HG02759 (cell line): ENCODE measurements at regions not wholly inside any gene's neighbourhood (a gene's known extent, or its start where the extent isn't known, plus 50 kb on each side); places are given as distances from the start of the nearest gene placed in this dataset.
"Not testable (repeated sequence)": the region's sequence is repeated elsewhere in the genome, so short reads cannot be mapped to it uniquely, and the experiment has no call there.

Experiments
- ATAC-seq: cut with Tn5 transposase; IDR thresholded peaks from one replicate; pipeline ENCODE4 v1.9.1; 2021; ENCODE audit warnings: mild to moderate bottlenecking, moderate library complexity; ENCODE audit not compliant: unreplicated experiment

GRCh38 chr3:76311941-76312340, 526.6 kb upstream of the ZNF717 start:
- no peak for ATAC-seq

DNA sequence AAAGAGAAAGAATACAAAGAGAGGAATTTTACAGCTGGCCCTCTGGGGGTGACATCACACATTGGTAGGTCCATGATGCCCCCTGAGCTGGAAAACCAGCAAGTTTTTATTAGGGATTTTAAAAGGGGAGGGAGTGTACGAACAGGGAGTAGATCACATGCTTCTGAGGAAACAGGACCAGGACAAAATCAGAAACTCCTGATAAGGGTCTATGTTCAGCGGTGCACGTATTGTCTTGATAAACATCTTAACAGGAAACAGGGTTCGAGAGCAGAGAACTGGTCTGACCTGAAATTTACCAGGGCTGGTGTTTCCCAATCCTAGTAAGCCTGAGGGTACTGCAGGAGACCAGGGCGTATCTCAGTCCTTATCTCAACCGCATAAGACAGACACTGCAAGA, 530.6 kb upstream of the ZNF717 start:
- not testable (repeated sequence) for ATAC-seq

- ATAC-seq = no peak
These were observed 536.3 kb upstream of the ZNF717 start for GRCh38 chr3:76321614-76322013.

DNA sequence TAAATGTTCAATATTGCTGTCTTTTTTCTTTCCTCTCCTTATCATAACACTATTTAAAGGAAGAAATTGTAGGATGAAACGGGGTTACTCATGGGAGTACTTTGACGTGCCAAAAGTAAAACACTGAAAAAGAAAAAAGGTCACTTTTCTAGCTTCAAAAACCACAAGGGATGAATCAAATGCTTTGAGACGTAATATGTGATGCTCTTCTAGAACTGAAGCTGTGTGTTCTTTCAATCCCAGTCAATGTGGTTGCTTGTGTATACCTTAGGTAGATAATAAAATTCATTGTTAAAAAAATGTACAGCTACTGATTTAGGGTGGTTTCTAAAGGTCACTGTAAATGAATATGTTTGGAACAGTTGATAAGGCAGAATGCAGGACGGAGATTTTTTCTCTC, 538.8 kb upstream of the ZNF717 start:
- ATAC-seq = no peak

DNA sequence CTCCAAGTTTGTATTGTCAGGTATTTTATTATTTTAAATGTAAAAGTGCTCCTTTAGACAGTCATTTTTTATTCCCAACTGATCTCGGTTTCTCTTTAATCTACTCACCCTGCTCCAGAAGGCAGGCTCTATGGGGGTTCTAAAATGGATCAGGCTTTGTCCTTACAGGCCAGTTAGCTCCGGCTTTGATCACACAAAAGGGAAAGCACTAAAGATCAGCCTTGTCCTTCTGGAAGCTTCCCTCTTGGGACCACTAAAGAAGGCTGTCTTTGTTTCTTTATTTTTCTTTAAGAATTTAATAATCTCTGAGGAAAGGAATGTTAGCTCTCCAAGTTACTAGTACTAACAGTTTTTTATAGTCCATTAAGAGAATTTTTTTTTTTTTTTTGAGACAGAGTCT, 560.5 kb upstream of the ZNF717 start:
- ATAC-seq = no peak

GRCh38 chr3:76346690-76347089, 561.3 kb upstream of the ZNF717 start:
- ATAC-seq = no peak

GRCh38 chr3:76349715-76350480, 564.5 kb upstream of the ZNF717 start:
- ATAC-seq = no peak

DNA sequence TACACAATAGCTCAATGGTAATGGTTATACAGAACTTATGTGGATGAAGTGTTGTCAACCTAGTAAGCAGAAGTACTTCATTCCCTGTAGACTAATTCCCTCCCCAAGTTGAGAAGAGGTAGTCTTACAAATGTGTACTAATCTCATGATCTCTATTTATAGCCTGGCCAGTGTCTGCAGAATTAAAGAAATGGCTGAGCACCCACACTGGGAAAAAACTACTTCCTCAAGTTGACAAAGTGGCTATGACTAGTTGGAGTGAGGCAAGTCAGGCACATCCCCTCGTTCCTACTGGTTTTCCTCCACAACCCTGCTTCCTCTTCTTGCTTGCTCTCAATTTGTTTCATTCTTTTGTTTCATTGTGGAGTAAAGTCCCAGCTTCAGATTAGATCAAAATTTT, 566.7 kb upstream of the ZNF717 start:
- no peak for ATAC-seq

- no peak for ATAC-seq
These were observed 567.3 kb upstream of the ZNF717 start for GRCh38 chr3:76352511-76353284.

DNA sequence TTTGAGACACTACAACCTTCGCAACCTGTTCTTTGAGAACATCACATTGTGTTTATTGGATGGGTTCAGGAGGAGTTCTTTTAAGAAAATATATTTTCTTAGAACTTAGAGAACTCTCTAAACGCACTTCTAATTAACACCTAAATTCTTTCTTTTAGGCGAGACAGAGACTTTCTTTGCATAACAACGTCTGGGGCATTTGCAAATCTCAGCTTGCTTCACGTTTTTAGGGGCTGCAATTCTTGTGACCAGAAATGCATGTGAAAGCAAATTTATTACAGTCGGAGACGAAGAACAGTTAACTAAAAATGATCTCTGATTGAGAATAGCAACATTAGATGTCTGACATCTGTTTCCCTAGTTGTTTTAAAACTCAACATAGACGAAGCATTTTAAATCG, 568.3 kb upstream of the ZNF717 start:
- ATAC-seq = no peak

- no peak for ATAC-seq
These were observed 575.7 kb upstream of the ZNF717 start for GRCh38 chr3:76361010-76361409.

DNA sequence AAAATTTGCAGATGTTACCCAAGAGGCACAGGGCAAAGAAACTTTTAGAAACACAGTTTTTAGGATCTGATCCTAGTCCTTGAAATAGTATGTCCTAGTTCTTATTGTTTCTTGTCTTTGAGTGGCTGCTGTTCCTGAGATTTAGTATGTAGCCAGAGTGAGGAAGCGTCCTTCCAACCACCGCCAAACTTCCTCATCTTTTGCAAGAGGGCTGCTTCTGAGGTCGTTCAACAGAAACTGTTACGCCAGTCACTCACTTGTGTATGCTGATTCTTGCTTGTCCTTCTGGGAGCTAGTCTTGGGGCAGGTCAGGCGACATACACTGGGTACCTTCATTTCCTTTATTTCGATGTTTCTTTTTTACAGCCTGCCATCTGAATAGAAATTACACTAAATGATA, 577.3 kb upstream of the ZNF717 start:
- ATAC-seq = no peak

DNA sequence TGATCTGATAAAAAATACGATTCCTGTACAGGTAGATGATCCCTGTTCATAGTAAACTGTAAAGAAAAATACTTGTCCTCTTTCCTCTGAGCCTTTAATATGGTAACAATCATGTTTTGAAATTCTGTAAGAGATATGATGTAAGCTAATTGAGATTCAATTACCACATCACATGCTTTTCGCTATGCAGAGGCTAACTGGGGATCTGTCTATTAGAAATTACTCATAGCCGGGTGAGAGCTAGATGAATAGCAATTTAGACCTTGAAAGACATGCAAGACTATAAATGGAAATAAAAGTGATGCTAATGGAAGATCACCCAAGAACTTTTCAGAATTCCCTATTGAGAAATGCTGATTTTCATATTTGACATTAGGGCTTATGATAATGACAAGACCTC, 579.9 kb upstream of the ZNF717 start:
- ATAC-seq = no peak

- ATAC-seq = no peak
These were observed 581.9 kb upstream of the ZNF717 start for GRCh38 chr3:76367281-76367680.

DNA sequence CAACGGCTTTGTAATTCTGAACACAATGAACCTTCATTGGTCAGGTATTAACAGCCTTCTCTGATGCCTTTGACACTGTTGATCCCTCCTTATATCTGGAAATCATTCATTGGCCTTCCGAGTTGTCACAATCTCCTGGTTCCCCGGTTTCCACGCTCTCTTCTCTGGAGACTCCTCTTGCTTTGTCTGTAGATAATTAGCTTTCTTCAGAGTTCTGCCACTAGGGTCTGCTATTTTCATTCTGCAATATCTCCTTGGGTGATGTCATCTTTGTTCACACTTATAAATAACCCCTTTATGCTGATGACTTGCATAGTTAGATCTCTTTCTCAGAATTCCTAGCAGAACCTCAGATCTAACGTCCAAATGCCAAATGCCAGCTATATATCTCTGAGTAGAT, 583.8 kb upstream of the ZNF717 start:
- ATAC-seq = no peak

DNA sequence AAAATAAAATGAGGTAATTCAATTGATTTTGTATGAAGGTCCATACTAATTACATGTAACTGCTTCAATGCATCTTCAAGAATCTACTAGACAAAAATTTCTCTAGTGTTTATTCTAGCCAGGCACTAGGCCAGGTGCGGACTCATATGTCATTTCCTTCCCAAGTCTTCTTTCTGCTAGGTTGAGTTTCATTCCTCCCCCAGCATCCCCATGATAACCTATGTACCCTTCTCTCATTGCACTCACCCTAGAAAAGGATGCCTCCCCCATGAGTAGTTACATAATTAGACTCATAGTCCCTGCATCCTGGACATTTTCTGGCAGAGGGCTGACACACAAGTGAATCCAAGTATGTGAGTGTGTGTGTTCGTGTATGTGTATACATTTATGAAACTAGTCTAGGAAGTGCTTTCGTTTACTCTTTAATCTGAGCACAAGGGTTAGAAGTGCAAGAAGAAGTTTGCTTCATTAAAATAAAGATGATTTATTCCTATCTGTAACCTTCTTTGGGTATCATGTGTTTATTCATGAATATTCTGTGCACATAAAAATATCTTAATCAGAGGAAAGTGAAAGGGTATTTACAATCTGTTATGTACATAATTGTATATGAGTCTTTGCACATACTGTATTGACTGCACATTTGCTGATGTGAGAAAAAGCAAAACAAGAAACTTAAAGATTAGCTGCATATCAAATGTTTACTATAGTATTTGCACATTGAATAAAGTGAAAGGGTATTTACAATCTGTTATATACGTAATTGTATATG, 585.6 kb upstream of the ZNF717 start:
- no peak for ATAC-seq

DNA sequence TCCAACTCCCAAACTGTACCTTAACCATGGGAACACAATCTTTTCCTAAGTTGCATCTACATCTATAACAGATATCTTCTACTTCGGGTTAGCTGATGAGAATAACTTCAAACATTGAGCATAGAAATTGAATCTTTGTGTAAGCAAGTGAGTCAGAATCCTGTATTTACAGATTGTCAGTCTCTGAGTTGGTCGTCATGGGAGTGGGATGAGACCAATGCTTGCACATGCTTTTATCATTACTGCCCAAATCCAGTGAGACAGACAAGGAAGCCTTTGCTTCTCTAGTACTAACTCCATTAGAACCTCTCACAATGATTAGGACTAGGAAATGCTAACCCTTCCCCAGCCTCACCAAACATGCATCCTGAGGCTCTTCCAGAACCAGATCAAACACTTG, 587.1 kb upstream of the ZNF717 start:
- ATAC-seq = no peak

DNA sequence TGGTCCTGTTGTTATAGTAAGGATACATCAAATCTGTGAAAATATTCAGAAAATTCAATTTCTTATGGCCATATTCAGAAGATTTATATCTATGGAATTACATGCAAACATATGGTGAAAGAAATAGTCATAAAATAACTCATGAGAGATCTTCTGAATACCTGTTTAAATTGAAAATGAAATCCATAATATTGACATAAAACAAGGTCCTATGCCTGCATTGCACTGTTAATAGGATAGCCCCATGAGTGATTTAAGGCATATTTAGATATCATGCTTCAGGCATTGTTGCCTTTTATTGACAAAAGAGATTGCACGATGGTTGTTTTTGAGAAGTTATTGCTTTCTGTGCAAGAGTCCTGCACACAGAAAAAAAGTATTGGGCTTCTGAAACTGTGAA, 591.7 kb upstream of the ZNF717 start:
- no peak for ATAC-seq

DNA sequence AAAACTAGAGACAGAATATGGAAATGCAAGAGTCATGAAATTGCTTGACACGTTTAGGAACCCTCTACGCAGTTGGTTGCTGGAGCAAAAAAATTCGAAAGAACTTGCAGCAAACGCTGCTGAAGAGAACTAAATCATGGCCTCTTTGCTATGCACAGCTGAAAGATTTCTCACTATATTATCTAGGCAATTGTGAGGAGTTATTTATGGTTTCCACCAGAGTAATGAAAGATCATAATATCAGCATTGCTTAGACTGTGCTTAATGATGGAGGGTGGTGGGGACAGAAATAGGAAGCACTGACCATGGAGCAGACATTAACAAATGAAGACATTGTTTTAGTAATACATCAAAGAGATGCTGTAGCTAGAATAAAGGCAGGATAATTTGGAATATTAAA, 593.4 kb upstream of the ZNF717 start:
- no peak for ATAC-seq

- no peak for ATAC-seq
These were observed 598.4 kb upstream of the ZNF717 start for GRCh38 chr3:76383781-76384180.

DNA sequence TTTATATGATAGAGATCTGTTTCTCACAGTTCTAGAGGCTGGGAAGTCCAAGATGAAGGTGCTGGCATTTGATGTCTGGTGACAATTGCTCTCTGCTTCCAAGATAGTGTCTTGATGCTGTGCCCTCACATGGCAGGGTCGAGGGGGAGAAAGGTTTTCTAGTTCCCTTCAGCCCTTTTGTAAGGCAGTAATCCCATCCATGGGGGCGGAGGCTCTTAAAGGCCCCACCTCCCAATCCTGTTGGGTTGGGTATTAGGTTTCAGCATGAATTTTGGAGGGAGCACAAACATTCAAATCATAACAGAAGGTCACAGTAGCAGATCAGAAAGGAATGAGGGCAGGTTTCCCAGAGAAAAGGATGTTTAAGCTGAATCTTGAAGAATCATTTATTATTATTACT, 601.7 kb upstream of the ZNF717 start:
- ATAC-seq = no peak

DNA sequence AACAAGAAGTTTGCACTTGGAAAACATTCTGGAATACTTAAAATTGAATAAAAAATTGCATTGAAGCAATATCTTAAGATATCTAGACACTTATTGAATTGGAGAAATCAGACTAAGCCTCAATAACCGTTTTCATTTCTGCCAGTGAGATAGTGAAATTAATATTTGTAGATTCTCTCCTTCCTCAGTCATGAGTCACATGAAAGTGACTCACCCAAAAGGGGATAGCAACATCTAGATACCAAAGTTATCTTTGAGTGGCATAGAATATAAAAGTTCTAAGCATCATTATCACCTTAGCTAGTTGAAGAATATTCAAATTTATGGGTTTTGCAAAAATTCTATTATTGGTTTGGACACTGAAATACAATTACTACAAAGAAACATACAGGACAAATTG, 614.8 kb upstream of the ZNF717 start:
- no peak for ATAC-seq
